ENCODE measurements at regions not wholly inside any gene's neighbourhood (a gene's known extent, or its start where the extent isn't known, plus 50 kb on each side); places are given as distances from the start of the nearest gene placed in this dataset.

DNA sequence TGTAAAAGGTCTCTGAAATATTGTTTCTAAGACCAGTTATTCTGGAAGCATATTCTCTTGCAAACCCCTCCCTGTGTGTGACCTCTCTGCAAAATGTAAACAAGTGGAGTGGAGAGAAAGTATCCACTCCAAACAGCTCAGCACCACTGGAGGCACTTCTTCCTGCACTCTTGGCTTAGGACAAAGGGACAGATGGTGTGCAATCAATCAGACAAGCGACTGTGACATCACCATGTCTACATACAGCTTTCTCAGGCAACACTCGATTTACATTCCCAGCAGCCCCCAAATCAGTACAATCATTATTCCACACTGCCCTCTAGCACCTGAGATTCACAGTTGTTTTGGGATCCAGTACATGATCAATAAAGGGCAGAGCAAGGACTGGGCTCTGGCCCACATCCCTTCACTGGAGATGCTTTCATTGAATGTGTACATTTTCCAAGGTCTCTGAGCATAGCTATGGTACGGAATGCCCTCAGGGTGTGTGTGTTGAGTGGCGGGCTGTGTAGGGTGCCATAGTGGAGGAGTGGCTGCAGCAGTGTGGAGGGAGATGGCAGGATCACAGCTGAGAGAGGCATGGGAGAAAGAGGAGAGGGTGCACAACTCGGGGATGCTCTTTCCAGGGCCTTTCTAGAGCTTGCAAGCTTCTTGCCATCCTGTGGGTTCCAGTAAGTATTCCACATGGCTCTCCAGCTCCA is 311.8 kb upstream of the ST6GAL2 start:
- TF ChIP-seq, protein P1, sequence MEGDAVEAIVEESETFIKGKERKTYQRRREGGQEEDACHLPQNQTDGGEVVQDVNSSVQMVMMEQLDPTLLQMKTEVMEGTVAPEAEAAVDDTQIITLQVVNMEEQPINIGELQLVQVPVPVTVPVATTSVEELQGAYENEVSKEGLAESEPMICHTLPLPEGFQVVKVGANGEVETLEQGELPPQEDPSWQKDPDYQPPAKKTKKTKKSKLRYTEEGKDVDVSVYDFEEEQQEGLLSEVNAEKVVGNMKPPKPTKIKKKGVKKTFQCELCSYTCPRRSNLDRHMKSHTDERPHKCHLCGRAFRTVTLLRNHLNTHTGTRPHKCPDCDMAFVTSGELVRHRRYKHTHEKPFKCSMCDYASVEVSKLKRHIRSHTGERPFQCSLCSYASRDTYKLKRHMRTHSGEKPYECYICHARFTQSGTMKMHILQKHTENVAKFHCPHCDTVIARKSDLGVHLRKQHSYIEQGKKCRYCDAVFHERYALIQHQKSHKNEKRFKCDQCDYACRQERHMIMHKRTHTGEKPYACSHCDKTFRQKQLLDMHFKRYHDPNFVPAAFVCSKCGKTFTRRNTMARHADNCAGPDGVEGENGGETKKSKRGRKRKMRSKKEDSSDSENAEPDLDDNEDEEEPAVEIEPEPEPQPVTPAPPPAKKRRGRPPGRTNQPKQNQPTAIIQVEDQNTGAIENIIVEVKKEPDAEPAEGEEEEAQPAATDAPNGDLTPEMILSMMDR (IDR thresholded peaks at IDR 0.05), result no peak
- TF ChIP-seq POLR2A (IDR thresholded peaks at IDR 0.05), result no peak
- Histone ChIP-seq H3K9me3 (no peaks in the 10 kb centered on the region), H3K36me3 (replicated peaks in 1 of 2; ENCODE audit: insufficient read depth in 1 of 2, low read depth in 2 of 2) (no peaks in the 10 kb centered on the region), H3K27ac (no peak overlapping the region), H3K4me3 (no peak overlapping the region), H3K27me3 (no peaks in the 10 kb centered on the region), H3K4me1 (no peaks in the 10 kb centered on the region)
- ATAC-seq (no peak), DNase-seq (no peak)
- 57 to 66% methylated on average over 5 of the region's 5 CpGs for WGBS, 2 donors
- intact Hi-C loops (cut with DNase I), result no loop called here

DNA sequence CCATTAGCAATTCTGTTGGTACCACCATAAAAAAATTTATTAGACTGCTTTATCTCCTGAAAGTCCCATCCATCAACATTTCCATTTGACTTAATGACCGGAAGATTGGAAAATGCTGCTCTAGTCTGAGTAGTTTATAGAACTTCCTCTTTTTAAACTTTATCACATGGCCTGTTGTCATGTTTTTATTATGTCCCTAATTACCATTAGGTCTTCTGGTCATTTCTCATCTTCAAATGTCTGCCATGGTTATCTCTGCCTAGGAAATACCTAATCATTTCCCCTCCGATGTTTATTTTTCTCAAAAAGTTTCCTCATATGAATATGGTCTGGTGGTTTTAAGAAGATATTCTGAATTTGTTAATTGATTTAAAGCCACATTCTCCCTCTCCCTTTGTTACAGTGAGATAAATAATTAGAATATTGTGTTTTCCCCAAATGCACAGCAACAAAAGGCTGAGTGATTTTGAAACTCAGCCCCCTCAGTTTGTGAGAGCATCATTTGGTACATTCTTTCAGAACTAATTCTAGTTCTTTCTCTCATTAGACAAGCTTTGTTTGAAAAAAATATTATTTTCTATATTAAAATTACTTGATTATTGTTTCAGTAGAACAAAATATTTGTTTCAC is 317.1 kb upstream of the ST6GAL2 start:
- Histone ChIP-seq H3K4me3 (no peak overlapping the region), H3K9me3 (no peaks in the 10 kb centered on the region), H3K36me3 (replicated peaks in 1 of 2; ENCODE audit: insufficient read depth in 1 of 2, low read depth in 2 of 2) (no peaks in the 10 kb centered on the region), H3K27ac (no peak overlapping the region), H3K4me1 (no peaks in the 10 kb centered on the region), H3K27me3 (no peaks in the 10 kb centered on the region)
- DNase-seq, result no peak
- TF ChIP-seq POLR2A (IDR thresholded peaks at IDR 0.05), result no peak
- TF ChIP-seq, protein P1 (IDR thresholded peaks at IDR 0.05), result no peak
- intact Hi-C loops (cut with DNase I), result no loop called here
- ATAC-seq, result no peak
- WGBS, 2 donors, result 34 to 36% methylated on average over 2 of the region's 2 CpGs

DNA sequence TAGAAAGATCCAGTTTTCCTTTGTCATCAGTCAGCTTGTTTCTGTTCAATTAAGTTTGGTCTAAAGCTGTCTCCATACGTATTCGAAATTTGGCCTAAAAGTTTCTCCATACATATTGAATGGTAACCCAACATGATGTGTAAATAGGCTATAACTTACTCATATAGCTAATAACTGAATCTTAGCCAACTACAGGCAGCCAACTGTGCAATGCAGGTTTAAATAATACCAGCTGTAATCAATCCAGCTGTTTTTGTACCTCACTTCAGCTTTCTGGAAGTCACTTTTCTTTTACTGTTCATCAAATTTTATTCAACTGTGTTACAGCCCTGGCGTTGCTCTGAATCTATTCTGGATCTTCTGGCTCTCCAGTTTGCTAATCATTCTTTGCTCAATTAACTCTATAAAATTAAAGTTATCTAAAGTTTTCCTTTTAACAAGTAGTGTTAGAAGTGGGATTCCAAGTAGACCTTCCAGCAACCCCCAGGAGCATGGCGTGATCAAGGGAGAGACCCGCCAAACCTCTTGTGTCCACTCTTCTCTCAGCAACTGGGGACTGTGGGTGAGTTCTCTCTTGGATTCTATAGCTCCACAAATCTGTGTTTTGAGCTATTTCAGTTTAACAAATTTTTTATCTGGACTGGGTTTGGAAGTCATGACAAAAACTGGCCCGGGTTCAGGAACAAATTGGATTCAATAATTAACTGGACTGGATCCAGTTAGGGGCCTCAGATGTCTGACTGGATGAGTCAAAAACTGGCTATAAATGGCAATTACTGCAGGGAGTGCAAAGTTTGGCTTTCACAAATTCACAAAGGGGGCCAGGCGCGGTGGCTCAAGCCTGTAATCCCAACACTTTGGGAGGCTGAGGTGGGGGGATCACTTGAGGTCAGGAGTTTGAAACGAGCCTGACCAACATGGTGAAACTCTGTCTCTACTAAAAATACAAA is 329.7 kb upstream of the ST6GAL2 start:
- WGBS, 2 donors, result 57 to 58% methylated on average over 9 of the region's 9 CpGs
- TF ChIP-seq, protein P1 (IDR thresholded peaks at IDR 0.05), result no peak
- no peak for TF ChIP-seq POLR2A (IDR thresholded peaks at IDR 0.05)
- ATAC-seq (no peak), DNase-seq (no peak)
- H3K4me1 ChIP-seq, result no peaks in the 10 kb centered on the region
- no peak overlapping the region for H3K27ac ChIP-seq
- no peaks in the 10 kb centered on the region for H3K36me3 ChIP-seq (replicated peaks in 1 of 2; ENCODE audit: insufficient read depth in 1 of 2, low read depth in 2 of 2)
- H3K4me3 ChIP-seq, result no peak overlapping the region
- H3K9me3 ChIP-seq, result no peaks in the 10 kb centered on the region
- intact Hi-C loops (cut with DNase I), result no loop called here
- no peaks in the 10 kb centered on the region for H3K27me3 ChIP-seq

DNA sequence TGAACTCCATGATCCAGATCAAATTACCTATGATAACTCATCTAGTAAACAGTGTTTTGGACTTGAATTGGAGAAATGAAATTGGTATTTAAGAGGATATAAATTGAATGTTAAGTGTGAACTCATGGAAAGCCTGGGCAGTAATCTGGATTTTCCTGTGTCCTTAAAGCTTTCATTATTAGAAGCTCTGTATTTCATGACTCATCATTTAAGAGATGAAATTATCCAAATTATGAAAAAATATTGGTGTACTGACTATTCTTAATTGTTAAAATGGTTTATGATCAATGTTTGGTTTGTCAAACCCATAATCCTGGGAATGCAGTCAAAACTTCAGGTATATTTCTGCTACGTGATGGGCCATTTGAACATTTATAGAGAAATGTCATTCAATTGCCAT is 332.2 kb upstream of the ST6GAL2 start:
- Histone ChIP-seq H3K4me3 (no peak overlapping the region), H3K36me3 (replicated peaks in 1 of 2; ENCODE audit: insufficient read depth in 1 of 2, low read depth in 2 of 2) (no peaks in the 10 kb centered on the region), H3K27ac (no peak overlapping the region), H3K27me3 (no peaks in the 10 kb centered on the region), H3K9me3 (no peaks in the 10 kb centered on the region), H3K4me1 (no peaks in the 10 kb centered on the region)
- 72 to 76% methylated on average over 1 of the region's 1 CpG for WGBS, 2 donors
- DNase-seq (no peak), ATAC-seq (no peak)
- TF ChIP-seq POLR2A (IDR thresholded peaks at IDR 0.05), result no peak
- intact Hi-C loops (cut with DNase I), result no loop called here

DNA sequence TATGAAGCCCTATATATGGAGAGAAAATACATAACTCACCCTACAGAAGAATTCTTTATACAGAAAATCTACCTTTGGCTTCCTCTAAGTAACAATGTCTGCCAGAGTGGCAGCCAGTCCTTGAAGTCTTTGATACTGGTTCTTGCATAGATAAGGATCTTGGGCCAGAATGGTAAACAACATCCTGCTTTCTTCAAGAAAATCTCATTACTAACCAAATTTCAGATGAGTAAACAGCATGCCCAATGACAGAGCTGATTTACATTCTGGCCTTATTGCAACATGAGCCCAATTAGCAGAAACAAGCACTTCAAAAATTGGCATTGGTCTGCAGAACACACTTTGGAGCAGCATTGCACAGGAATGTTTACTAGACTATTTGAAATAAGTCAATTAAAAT is 336.5 kb upstream of the ST6GAL2 start:
- ATAC-seq (no peak), DNase-seq (no peak)
- Histone ChIP-seq H3K27ac (no peak overlapping the region), H3K9me3 (no peaks in the 10 kb centered on the region), H3K27me3 (no peaks in the 10 kb centered on the region), H3K4me1 (no peaks in the 10 kb centered on the region), H3K4me3 (no peak overlapping the region), H3K36me3 (replicated peaks in 1 of 2; ENCODE audit: insufficient read depth in 1 of 2, low read depth in 2 of 2) (no peaks in the 10 kb centered on the region)
- TF ChIP-seq, protein P1 (IDR thresholded peaks at IDR 0.05), result no peak
- TF ChIP-seq POLR2A (IDR thresholded peaks at IDR 0.05), result no peak
- intact Hi-C loops (cut with DNase I), result no loop called here
